Fibroblast of lung (primary cell): ENCODE measurements at regions not wholly inside any gene's neighbourhood (a gene's known extent, or its start where the extent isn't known, plus 50 kb on each side); places are given as distances from the start of the nearest gene placed in this dataset.

Experiments
- DNase-seq, 2 donors: peaks; one replicate each; pipeline versions ENCODE4 v3.0.0 to v3.0.0-alpha.2; 2010; ENCODE audit warnings: low read depth in 2 of 2
- H2AFZ ChIP-seq: 2 replicates; pipeline ENCODE4 v1.5.1; 2012; ENCODE audit warnings: low read length, control low read depth, inconsistent platforms
- H3K27ac ChIP-seq: 2 replicates; pipeline ENCODE4 v1.5.1; 2011; ENCODE audit warnings: low read length, control low read depth; ENCODE audit not compliant: insufficient read depth
- H3K27me3 ChIP-seq: 2 replicates; pipeline ENCODE4 v1.5.1; 2011; ENCODE audit warnings: mild to moderate bottlenecking, low read length; ENCODE audit not compliant: control insufficient read depth, insufficient read depth
- H3K36me3 ChIP-seq: 2 replicates; pipeline ENCODE4 v1.5.1; 2011; ENCODE audit warnings: low read length; ENCODE audit not compliant: control insufficient read depth, insufficient read depth
- H3K4me1 ChIP-seq: 2 replicates; pipeline ENCODE4 v1.5.1; 2011; ENCODE audit warnings: low read length; ENCODE audit not compliant: control insufficient read depth, insufficient read depth; ENCODE audit errors: extremely low read depth
- H3K4me2 ChIP-seq: 2 replicates; pipeline ENCODE4 v1.5.1; 2011; ENCODE audit warnings: low read length, control low read depth; ENCODE audit not compliant: insufficient read depth; ENCODE audit errors: extremely low read depth
- H3K4me3 ChIP-seq, 4 experiments: fragments of 200-600 bp in 1 of 4; sonication (generic) in 1 of 4; replicated peaks in 1 of 4; 2 replicates each; pipeline ENCODE4 v1.5.1; 2011 to 2016; ENCODE audit warnings: low read length in 4 of 4, low read depth in 3 of 4, mild to moderate bottlenecking in 3 of 4, control low read depth in 2 of 4, inconsistent platforms in 1 of 4, mixed read lengths in 1 of 4; ENCODE audit not compliant: insufficient read depth in 1 of 4; ENCODE audit errors: control extremely low read depth in 1 of 4
- H3K79me2 ChIP-seq: 2 replicates; pipeline ENCODE4 v1.5.1; 2012; ENCODE audit warnings: mild to moderate bottlenecking, low read length, inconsistent platforms; ENCODE audit not compliant: control insufficient read depth, insufficient read depth
- H3K9ac ChIP-seq: 2 replicates; pipeline ENCODE4 v1.5.1; 2011; ENCODE audit warnings: mild to moderate bottlenecking, low read length, control low read depth; ENCODE audit not compliant: insufficient read depth
- H3K9me3 ChIP-seq: 2 replicates; pipeline ENCODE4 v1.5.1; 2012; ENCODE audit warnings: low read depth, low read length; ENCODE audit not compliant: control insufficient read depth, insufficient read depth
- H4K20me1 ChIP-seq: 2 replicates; pipeline ENCODE4 v1.5.1; 2011; ENCODE audit warnings: low read length; ENCODE audit not compliant: control insufficient read depth, insufficient read depth; ENCODE audit errors: extremely low read depth
- EZH2 ChIP-seq: IDR thresholded peaks from 2 replicates; pipeline ENCODE4 v1.5.1; 2012; ENCODE audit warnings: low read length, control low read depth, mild to moderate bottlenecking; ENCODE audit errors: missing control alignments
- TF ChIP-seq, protein P1 (sequence below), 2 donors: IDR thresholded peaks in 1 of 2; conservative IDR thresholded peaks in 1 of 2; 1 replicate in 1 of 2; 2 replicates in 1 of 2; pipeline ENCODE4 v1.5.1; 2011 to 2012; ENCODE audit warnings: low read length in 2 of 2, control low read depth in 1 of 2, inconsistent platforms in 1 of 2, low read depth in 1 of 2, mild to moderate bottlenecking in 1 of 2

DNA sequence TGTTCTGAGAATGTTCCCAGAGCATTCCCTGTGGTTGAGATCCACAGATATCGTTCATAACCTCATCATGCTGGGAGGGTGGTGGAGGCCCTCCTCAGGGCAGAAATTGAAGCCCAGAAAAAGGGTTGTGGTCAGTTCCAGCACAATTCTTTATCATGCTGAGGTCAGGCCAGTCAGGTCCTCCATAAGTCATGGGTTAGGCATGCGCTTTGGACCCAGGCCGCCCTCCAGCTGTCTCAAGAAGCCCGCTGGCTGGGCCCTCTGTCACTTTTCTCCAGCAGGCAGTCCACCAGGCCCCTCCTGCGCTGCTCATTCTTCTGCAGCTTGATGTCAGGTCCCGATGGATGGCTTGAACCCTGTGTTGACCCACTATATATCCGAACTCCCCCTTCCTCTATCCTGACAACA is 151.1 kb upstream of the NT5C1B start:
- Histone ChIP-seq H3K9ac (no peak overlapping the region), H3K4me2 (no peak overlapping the region), H3K36me3 (no peaks in the 10 kb centered on the region), H2AFZ (no peak overlapping the region), H3K27me3 (no peaks in the 10 kb centered on the region), H3K9me3 (no peaks in the 10 kb centered on the region), H3K4me1 (peaks cover 4% of the 10 kb centered on the region), H3K4me3 (no peak overlapping the region), H3K79me2 (no peaks in the 10 kb centered on the region), H3K27ac (no peak overlapping the region), H4K20me1 (no peaks in the 10 kb centered on the region)
- DNase-seq: peak; percentile 91
- TF ChIP-seq, protein P1, sequence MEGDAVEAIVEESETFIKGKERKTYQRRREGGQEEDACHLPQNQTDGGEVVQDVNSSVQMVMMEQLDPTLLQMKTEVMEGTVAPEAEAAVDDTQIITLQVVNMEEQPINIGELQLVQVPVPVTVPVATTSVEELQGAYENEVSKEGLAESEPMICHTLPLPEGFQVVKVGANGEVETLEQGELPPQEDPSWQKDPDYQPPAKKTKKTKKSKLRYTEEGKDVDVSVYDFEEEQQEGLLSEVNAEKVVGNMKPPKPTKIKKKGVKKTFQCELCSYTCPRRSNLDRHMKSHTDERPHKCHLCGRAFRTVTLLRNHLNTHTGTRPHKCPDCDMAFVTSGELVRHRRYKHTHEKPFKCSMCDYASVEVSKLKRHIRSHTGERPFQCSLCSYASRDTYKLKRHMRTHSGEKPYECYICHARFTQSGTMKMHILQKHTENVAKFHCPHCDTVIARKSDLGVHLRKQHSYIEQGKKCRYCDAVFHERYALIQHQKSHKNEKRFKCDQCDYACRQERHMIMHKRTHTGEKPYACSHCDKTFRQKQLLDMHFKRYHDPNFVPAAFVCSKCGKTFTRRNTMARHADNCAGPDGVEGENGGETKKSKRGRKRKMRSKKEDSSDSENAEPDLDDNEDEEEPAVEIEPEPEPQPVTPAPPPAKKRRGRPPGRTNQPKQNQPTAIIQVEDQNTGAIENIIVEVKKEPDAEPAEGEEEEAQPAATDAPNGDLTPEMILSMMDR (conservative IDR thresholded peaks at IDR 0.05 in 1 of 2, IDR thresholded peaks at IDR 0.05 in 1 of 2; ENCODE audit: low read depth in 1 of 2, low read length in 2 of 2): no peak
- no peak for TF ChIP-seq EZH2

DNA sequence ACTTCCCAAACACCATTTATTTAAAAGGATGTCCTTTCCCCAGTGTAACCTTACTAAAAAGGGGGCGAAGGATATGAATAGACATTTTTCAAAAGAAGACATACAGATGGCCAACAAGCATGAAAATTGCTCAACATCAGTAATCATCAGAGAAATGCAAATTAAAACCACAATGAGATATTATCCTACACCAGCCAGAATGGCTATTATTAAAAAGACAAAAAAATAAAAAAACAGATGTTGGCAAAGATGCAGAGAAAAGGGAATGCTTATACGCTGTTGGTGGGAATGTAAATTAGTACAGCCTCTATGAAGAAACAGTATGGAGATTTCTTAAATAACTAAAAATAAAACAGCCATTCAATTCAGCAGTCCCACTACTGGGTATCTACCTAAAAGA is 142.3 kb upstream of the NT5C1B start:
- H3K27ac ChIP-seq: no peak overlapping the region
- no peaks in the 10 kb centered on the region for H4K20me1 ChIP-seq
- no peak overlapping the region for H3K9ac ChIP-seq
- no peak for DNase-seq
- no peaks in the 10 kb centered on the region for H3K79me2 ChIP-seq
- H3K4me2 ChIP-seq: no peak overlapping the region
- no peaks in the 10 kb centered on the region for H3K4me1 ChIP-seq
- no peak overlapping the region for H2AFZ ChIP-seq
- H3K9me3 ChIP-seq: no peaks in the 10 kb centered on the region
- TF ChIP-seq, protein P1 (conservative IDR thresholded peaks at IDR 0.05 in 1 of 2, IDR thresholded peaks at IDR 0.05 in 1 of 2; ENCODE audit: low read depth in 1 of 2, low read length in 2 of 2): no peak
- TF ChIP-seq EZH2: no peak
- H3K4me3 ChIP-seq: no peak overlapping the region
- no peaks in the 10 kb centered on the region for H3K36me3 ChIP-seq
- H3K27me3 ChIP-seq: no peaks in the 10 kb centered on the region

DNA sequence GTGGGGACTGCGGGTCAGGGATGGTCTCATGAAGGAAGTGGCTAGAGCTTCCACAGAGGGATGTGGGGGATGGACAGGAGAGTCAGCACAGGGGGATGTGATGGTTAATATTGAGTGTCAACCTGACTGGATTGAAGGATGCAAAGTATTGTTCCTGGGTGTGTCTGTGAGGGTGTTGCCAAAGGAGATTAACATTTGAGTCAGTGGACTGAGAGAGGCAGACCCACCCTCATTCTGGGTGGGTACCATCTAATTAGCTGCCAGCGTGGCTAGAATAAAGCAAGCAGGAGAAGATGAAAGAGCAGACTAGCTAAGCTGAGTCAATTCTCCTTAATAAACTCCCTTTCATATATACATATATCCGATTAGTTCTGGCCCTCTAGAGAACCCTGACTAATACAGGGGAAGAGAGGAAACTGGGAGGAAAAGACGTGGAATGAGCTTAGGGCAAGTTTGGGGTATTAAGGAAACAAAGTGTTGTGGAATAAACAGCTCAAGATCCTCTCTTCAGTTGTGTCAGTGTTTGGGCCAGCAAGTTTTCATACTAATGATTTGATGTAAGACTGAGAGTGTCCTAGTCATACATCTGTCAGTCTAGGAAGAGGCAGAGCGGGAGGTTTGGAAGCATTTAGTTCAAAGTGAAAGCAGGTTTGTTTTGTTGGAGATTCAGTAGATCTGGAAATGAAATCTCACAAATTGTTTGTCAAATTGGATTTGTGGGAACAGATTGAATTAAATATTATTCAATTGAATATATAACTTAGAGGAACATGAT is 135.2 kb upstream of the NT5C1B start:
- Histone ChIP-seq H3K36me3 (no peaks in the 10 kb centered on the region), H3K79me2 (no peaks in the 10 kb centered on the region), H3K4me2 (no peak overlapping the region), H3K4me1 (no peaks in the 10 kb centered on the region), H4K20me1 (no peaks in the 10 kb centered on the region), H3K9ac (no peak overlapping the region), H2AFZ (no peak overlapping the region), H3K4me3 (no peak overlapping the region), H3K27ac (no peak overlapping the region), H3K9me3 (no peaks in the 10 kb centered on the region), H3K27me3 (no peaks in the 10 kb centered on the region)
- TF ChIP-seq EZH2: no peak
- TF ChIP-seq, protein P1 (conservative IDR thresholded peaks at IDR 0.05 in 1 of 2, IDR thresholded peaks at IDR 0.05 in 1 of 2; ENCODE audit: low read depth in 1 of 2, low read length in 2 of 2): no peak
- no peak for DNase-seq
